Naive thymus-derived CD8-positive, alpha-beta T cell (primary cell): ENCODE measurements at regions not wholly inside any gene's neighbourhood (a gene's known extent, or its start where the extent isn't known, plus 50 kb on each side); places are given as distances from the start of the nearest gene placed in this dataset.
"Not testable (repeated sequence)": the region's sequence is repeated elsewhere in the genome, so short reads cannot be mapped to it uniquely, and the experiment has no call there.

Experiments
- ATAC-seq, 2 donors: fragments of 150-1000 bp; cut with Tn5 transposase in 1 of 2; sonication (Bioruptor Pico), chemical (Tn5 transposase) in 1 of 2; 1 replicate in 1 of 2; 2 replicates in 1 of 2; pipeline ENCODE4 v1.10.0; 2021; ENCODE audit warnings: mild to moderate bottlenecking in 2 of 2, moderate library complexity in 2 of 2
- POLR2A ChIA-PET: fragments of 350-600 bp; sonication (Branson Sonifier 250); formaldehyde crosslinking; loops from one replicate; lab custom pipeline; 2021; ENCODE audit warnings: antibody characterized with exemption; lab: Charles Lee
- DNase-seq, 10 donors: peaks; one replicate each; pipeline versions ENCODE4 v3.0.0 to v3.0.0-alpha.2; 2020 to 2022
- H3K27ac Mint-ChIP-seq, 10 donors: one replicate each; pipeline ENCODE4 v1.8.0; 2020 to 2022; ENCODE audit warnings: mild to moderate bottlenecking in 10 of 10, mixed read lengths in 10 of 10, moderate library complexity in 4 of 10, inconsistent platforms in 1 of 10
- H3K27me3 Mint-ChIP-seq, 5 donors: one replicate each; pipeline ENCODE4 v1.8.0; 2021 to 2022; ENCODE audit warnings: mixed read lengths in 5 of 5
- H3K36me3 Mint-ChIP-seq, 3 donors: one replicate each; pipeline ENCODE4 v1.8.0; 2020 to 2022; ENCODE audit warnings: mixed read lengths in 3 of 3, mild to moderate bottlenecking in 2 of 3, inconsistent platforms in 1 of 3
- H3K4me1 Mint-ChIP-seq, 4 donors: one replicate each; pipeline ENCODE4 v1.8.0; 2021 to 2022; ENCODE audit warnings: mixed read lengths in 4 of 4
- H3K4me3 Mint-ChIP-seq, 10 donors: one replicate each; pipeline ENCODE4 v1.8.0; 2020 to 2022; ENCODE audit warnings: mild to moderate bottlenecking in 10 of 10, mixed read lengths in 10 of 10, moderate library complexity in 6 of 10, inconsistent platforms in 1 of 10
- H3K9me3 Mint-ChIP-seq, 9 donors: one replicate each; pipeline ENCODE4 v1.8.0; 2020 to 2022; ENCODE audit warnings: mixed read lengths in 9 of 9, mild to moderate bottlenecking in 3 of 9, inconsistent platforms in 1 of 9, moderate library complexity in 1 of 9

DNA sequence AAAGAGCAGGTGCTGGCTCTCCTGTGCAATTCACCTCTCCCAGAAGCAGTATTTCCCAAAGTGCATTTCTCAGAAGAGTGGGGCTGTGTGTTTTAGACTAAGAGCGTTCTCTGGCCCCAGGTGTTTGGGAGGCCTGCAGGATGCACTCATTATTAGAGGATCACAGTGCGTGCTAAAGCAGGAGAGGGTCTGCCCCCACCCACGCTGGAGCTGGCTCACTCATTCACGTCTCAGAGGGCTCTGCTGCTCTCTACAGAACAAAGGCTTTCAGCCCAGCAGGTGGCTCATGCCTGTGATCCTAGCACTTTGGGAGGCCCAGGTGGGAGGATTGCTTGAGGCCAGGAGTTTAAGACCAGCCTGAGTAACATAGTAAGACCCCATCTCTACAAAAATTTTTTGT, 756.7 kb downstream of the UQCRFS1 start:
- ATAC-seq (no peak), DNase-seq (no peak)
- Mint-ChIP-seq H3K36me3 (no peaks in the 10 kb centered on the region), H3K9me3 (peaks cover 0 to 3% (median 0%) of the 10 kb centered on the region in 9 donors), H3K27ac (no peak overlapping the region), H3K4me3 (no peak overlapping the region), H3K27me3 (peaks cover 0 to 8% (median 0%) of the 10 kb centered on the region in 5 donors), H3K4me1 (peaks cover 0 to 7% (median 3%) of the 10 kb centered on the region in 4 donors)
- POLR2A ChIA-PET, result no interaction called here

DNA sequence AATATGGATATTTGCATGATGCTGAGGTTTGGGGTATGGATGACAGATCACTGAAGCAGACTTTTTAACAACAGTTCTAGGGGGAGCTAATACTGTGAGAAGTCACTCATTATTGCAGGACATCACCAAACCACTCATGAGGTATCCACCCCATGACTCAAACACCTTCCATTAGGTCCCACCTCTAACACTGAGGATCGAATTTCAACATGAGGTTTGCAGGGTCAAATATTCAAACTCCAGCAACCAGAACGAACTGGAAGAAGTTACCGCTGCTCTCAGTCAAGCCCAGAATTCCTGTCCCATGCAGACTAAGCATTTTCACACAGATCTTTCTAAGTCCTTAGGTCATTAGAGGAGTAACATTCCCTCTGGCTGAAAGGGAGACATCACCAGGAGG, 758.9 kb downstream of the UQCRFS1 start:
- peaks cover 0 to 8% (median 0%) of the 10 kb centered on the region in 5 donors for H3K27me3 Mint-ChIP-seq
- H3K9me3 Mint-ChIP-seq, result peaks cover 0 to 3% (median 0%) of the 10 kb centered on the region in 9 donors
- DNase-seq, result no peak
- H3K27ac Mint-ChIP-seq, result no peak overlapping the region
- H3K36me3 Mint-ChIP-seq, result no peaks in the 10 kb centered on the region
- H3K4me3 Mint-ChIP-seq, result no peak overlapping the region
- no peak for ATAC-seq
- H3K4me1 Mint-ChIP-seq, result no peaks in the 10 kb centered on the region
- POLR2A ChIA-PET, result no interaction called here

DNA sequence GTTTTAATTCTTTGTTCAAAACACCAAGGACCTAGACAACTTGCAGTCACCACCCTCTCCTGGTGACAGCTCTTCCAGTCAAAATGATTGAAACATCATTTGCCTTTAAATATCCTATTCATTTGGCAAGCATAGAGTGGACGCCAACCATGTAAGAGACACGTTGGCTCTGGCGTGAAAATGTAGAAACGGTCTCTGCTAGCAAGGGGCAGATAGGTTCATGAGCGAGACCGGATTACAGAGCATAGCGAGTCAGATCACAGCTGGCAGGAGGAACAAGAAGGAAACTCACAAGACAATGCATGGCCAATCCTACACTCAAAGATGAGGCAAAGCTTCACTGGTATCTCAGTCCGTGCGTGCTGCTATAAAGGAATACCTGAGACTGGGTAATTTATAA, 759.5 kb downstream of the UQCRFS1 start:
- H3K4me1 Mint-ChIP-seq, result no peaks in the 10 kb centered on the region
- no peak for ATAC-seq
- peaks cover 0 to 7% (median 0%) of the 10 kb centered on the region in 5 donors for H3K27me3 Mint-ChIP-seq
- H3K27ac Mint-ChIP-seq, result no peak overlapping the region
- H3K4me3 Mint-ChIP-seq, result no peak overlapping the region
- no peak for DNase-seq
- POLR2A ChIA-PET, result no interaction called here
- H3K9me3 Mint-ChIP-seq, result peaks cover 0 to 3% (median 0%) of the 10 kb centered on the region in 9 donors
- H3K36me3 Mint-ChIP-seq, result no peaks in the 10 kb centered on the region

DNA sequence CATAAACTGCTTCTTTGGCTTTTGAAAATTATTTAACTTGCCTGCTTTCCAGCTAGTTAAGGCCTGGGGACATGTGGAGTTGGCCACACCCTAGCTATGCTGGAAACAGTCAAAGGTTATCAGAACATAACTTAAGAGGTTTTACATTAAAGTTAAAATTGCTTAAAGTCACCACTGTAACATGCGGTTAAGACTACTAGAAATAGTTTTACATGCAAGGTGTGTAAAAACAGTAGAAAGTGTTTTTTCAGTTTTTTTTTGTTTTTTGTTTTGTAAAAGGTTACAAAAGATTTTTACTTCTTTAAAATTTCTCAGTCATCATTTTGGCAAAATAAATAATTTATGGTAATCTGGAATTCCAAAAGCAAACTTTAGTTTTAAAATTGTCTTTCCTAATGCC, 763.1 kb downstream of the UQCRFS1 start:
- Mint-ChIP-seq H3K36me3 (no peaks in the 10 kb centered on the region), H3K27ac (no peak overlapping the region), H3K4me3 (no peak overlapping the region), H3K27me3 (peaks cover 0 to 4% (median 0%) of the 10 kb centered on the region in 5 donors), H3K9me3 (peaks cover 0 to 9% (median 0%) of the 10 kb centered on the region in 9 donors), H3K4me1 (no peaks in the 10 kb centered on the region)
- ATAC-seq, result no peak
- no peak for DNase-seq
- POLR2A ChIA-PET, result no interaction called here

DNA sequence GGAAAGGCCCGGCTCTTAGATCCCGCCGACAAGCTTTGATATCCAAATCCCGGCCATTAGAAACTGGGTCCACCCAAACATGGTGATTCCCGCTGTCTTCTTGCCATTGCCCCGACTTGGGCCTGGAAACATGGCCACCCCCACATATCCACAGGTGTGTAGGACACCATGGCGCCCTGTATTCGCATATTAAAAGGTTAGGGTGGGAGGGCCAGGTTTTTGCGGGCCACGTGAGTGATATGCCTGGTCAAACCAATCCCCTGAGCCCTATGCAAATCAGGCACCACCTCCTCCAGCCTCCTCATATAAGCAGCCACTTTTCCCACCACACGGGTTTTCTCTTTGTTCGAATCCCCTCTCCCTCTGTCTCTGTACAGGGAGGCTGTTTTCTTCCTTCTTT, 766.4 kb downstream of the UQCRFS1 start:
- Mint-ChIP-seq H3K4me1 (peaks cover 0 to 2% (median 0%) of the 10 kb centered on the region in 4 donors), H3K4me3 (no peak overlapping the region), H3K27ac (no peak overlapping the region), H3K9me3 (peaks cover 0 to 9% (median 0%) of the 10 kb centered on the region in 9 donors), H3K27me3 (peaks cover 0 to 3% (median 0%) of the 10 kb centered on the region in 5 donors), H3K36me3 (no peaks in the 10 kb centered on the region)
- POLR2A ChIA-PET, result no interaction called here
- no peak for ATAC-seq
- no peak for DNase-seq

DNA sequence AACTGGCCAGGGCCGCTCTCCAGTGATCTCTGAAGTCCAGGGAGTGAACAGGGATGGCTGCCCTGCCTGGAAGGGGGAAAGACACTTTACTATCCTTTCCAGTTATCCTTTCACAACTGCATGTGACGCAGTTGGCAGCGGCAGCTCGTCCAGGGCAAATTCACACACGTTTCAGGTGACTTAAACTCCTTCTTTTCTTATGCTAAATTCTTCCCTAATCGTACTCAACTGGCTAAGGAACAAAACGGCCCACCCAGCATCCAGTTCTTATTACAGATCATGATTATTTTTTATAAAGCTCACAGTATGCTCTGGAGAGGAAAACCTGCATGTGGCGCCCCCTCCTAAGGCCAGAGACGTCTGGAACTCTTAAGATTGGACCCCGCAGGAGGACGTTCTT, 767.1 kb downstream of the UQCRFS1 start:
- H3K36me3 Mint-ChIP-seq, result no peaks in the 10 kb centered on the region
- ATAC-seq, result no peak

DNA sequence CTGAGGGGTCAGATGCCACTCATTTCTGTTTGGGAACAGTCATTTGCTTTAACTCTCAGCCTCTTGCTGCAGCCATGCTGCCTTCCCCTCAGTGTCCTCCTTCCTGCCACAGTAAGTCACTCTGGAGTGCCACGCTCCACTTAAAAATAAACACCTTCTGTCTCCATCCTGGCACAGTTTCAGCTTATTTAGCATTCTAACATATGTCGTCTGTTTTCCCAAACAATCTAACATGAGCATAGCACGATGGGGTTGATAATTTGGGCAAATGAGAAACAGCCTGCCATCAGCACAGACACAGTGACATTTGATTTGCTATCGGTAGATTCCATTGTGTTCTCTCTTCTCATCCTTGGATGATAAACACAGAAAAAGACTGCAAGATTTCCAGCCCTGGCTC, 768.6 kb downstream of the UQCRFS1 start:
- POLR2A ChIA-PET, result no interaction called here
- Mint-ChIP-seq H3K27ac (no peak overlapping the region), H3K4me3 (no peak overlapping the region), H3K4me1 (peaks cover 0 to 2% (median 0%) of the 10 kb centered on the region in 4 donors), H3K9me3 (peaks cover 0 to 9% (median 0%) of the 10 kb centered on the region in 9 donors), H3K36me3 (no peaks in the 10 kb centered on the region), H3K27me3 (peaks cover 0 to 3% (median 0%) of the 10 kb centered on the region in 5 donors)
- DNase-seq, result no peak
- no peak for ATAC-seq

More for the DNA sequence above, 767.1 kb downstream of the UQCRFS1 start:
- H3K4me1 Mint-ChIP-seq, result peaks cover 0 to 2% (median 0%) of the 10 kb centered on the region in 4 donors
- H3K27me3 Mint-ChIP-seq, result peaks cover 0 to 3% (median 0%) of the 10 kb centered on the region in 5 donors
- peaks cover 0 to 9% (median 0%) of the 10 kb centered on the region in 9 donors for H3K9me3 Mint-ChIP-seq
- DNase-seq, result no peak
- POLR2A ChIA-PET, result no interaction called here
- H3K4me3 Mint-ChIP-seq, result no peak overlapping the region
- no peak overlapping the region for H3K27ac Mint-ChIP-seq

DNA sequence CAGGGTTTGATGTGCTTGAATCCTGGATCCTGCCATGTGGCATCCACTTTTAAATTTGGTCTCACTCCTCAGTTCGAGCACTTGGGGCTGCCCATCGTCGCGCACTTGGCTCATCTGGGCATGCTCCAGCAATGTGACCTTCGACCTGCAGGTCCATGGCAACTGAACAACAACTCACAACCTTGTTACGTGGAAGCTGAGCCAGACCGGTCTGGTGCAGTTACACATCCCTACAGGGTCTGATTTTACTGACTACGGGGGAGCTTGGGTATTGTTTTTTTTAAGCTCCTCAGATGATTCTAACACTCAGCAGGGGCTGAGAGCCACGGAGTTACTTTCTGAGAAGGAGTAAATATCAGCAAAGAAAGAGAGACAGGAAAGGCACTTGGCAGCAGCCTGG, 769.6 kb downstream of the UQCRFS1 start:
- ATAC-seq (no peak), DNase-seq (no peak)
- Mint-ChIP-seq H3K4me1 (peaks cover 0 to 2% (median 0%) of the 10 kb centered on the region in 4 donors), H3K4me3 (no peak overlapping the region), H3K9me3 (peaks cover 0 to 9% (median 0%) of the 10 kb centered on the region in 9 donors), H3K27me3 (peaks cover 0 to 3% (median 0%) of the 10 kb centered on the region in 5 donors), H3K27ac (no peak overlapping the region), H3K36me3 (no peaks in the 10 kb centered on the region)
- POLR2A ChIA-PET, result no interaction called here

DNA sequence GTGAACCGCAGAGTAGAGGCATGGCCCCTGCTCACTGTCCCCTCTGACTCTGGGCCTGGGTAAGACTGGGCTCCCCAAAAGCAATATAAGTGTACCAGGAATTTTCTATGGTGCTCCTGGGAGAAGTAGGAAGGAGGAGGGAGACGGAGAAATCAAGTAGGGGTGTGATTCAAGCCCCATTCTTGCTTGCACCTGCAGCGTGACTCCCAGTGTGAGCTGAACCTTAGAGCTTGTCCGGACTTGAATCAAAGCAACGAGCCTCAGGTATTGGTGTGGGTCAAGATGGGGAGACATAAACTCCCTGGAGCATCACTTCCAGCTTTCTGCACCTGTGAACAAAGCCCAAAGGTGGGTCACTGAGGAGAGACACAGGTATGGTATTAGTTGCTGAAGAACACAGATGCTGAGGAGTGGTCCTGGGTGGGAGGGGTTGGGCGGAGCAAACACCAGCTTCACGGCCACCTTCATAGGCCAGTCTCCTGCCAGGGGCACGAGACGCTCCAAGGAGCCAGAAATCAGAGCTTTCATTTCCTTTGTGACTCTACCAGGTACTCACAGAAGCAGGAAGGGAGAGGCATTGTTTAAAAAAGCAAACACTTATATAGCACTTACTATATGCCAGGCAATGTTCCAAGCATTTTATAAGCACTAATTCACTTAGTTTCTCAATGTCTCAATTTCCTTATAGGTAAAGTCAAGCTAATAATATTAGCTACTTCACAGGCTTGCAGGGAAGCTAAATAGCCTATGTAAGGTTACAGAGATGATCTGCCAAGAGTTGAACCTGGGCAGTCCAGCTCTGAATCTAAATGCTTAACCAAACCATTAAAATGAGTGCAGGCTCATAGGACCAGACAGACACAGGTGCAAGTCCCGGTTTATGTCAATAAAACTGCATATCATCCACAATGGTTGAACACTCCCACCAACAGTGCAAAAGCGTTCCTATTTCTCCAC, 775.3 kb downstream of the UQCRFS1 start:
- Mint-ChIP-seq H3K9me3 (peaks cover 0 to 21% (median 3%) of the 10 kb centered on the region in 9 donors), H3K36me3 (no peaks in the 10 kb centered on the region), H3K4me1 (peaks cover 0 to 33% (median 0%) of the 10 kb centered on the region in 4 donors), H3K27me3 (peaks cover 0 to 24% (median 0%) of the 10 kb centered on the region in 5 donors), H3K4me3 (no peak overlapping the region), H3K27ac (peak overlapping the region in 1 of 10 donors; percentile 20)
- ATAC-seq (no peak), DNase-seq (no peak)
- POLR2A ChIA-PET, result no interaction called here

DNA sequence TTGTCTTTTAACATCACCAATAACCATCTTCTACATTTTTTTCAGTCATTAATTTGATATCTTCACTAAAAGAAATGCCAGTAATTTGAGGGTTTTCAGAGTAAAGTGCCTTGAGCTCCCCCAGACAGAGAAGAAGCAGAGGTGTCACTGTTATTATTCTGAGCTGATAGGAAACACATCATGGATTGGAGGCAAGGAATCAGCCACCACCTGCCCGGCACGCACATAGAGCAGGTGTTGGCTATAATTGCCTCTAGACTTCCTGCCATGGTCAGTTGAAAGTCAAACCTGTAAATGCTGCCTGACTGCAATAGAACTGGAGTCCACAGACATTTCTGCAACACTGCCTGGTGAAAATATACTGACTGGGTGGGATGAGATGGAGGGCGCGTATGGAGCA, 776.6 kb downstream of the UQCRFS1 start:
- H3K27ac Mint-ChIP-seq, result peak overlapping the region in 4 of 10 donors; percentile 11 to 53 (median 30)

DNA sequence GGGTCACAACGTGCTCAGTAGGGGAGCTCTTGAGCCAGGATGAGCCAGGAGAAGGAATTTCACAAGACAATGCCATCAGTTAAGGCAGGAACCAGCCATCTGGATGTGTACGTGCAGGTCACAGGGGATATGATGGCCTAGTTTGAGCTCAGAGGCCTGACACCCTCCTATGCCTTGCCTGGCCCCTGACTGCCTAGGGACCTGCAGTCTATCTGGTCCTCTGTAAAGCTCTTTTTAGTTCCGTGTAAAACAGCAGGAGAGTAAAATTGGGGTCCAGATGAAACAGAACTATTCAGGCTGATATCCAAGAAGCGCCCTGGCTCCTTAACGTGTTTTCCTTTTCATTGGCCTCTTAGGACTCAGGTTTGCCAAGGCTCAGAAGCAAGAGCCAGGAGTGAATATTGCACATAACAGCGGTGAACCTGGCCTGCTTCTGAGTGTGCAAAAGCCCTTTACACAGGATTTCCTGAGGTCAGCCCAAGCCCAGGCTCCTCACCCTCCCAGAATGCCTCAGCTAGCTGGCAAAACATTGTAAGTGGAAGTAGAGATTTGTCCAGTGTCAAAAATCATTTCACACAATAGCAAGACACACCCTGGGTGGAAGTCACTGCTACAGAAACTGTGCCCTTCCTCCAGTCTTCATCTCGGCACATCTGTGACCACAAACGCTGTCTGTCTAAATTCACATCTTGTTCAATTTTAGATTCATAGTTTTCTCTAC, 777.2 kb downstream of the UQCRFS1 start:
- no peaks in the 10 kb centered on the region for H3K36me3 Mint-ChIP-seq
- H3K9me3 Mint-ChIP-seq, result peaks cover 0 to 24% (median 10%) of the 10 kb centered on the region in 9 donors
- peaks cover 0 to 32% (median 0%) of the 10 kb centered on the region in 4 donors for H3K4me1 Mint-ChIP-seq
- peaks cover 0 to 30% (median 0%) of the 10 kb centered on the region in 5 donors for H3K27me3 Mint-ChIP-seq
- H3K27ac Mint-ChIP-seq, result peak overlapping the region in 4 of 10 donors; percentile 22 to 81 (median 45)
- DNase-seq, result peak in 1 of 10 donors; percentile 5
- POLR2A ChIA-PET, result no interaction called here
- H3K4me3 Mint-ChIP-seq, result peak overlapping the region in 2 of 10 donors; percentile 4 to 11
- ATAC-seq, result no peak

More for the DNA sequence above, 776.6 kb downstream of the UQCRFS1 start:
- ATAC-seq (no peak), DNase-seq (no peak)
- Mint-ChIP-seq H3K36me3 (no peaks in the 10 kb centered on the region), H3K4me1 (peaks cover 0 to 32% (median 0%) of the 10 kb centered on the region in 4 donors), H3K4me3 (peak overlapping the region in 1 of 10 donors; percentile 4), H3K9me3 (peaks cover 0 to 24% (median 10%) of the 10 kb centered on the region in 9 donors), H3K27me3 (peaks cover 0 to 30% (median 0%) of the 10 kb centered on the region in 5 donors)
- POLR2A ChIA-PET, result no interaction called here

DNA sequence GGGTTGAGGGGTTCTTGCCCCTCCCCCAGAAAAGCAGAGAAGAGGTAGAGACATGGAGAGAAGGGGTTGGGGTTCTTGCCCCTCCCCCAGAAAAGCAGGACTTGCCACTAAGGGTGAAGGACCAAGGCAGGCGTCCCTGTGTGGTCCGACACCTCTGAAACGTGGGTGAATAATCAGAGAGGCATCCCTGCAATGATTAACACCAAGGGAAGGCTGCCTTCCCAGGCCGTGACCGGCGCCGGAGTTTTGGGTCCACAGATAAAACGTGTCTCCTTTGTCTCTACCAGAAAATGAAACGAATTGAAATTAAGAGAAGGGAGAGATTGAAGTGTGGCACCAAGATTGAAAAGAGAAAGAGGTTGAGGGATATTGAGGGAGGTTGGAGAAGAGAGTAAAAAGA, 778.2 kb downstream of the UQCRFS1 start:
- peak overlapping the region in 1 of 10 donors; percentile 81 for H3K27ac Mint-ChIP-seq
- H3K4me3 Mint-ChIP-seq, result not testable (repeated sequence)

More for the DNA sequence above, 778.2 kb downstream of the UQCRFS1 start:
- H3K36me3 Mint-ChIP-seq, DNase-seq, POLR2A ChIA-PET, ATAC-seq: not testable (repeated sequence)
- peaks cover 0 to 32% (median 0%) of the 10 kb centered on the region in 4 donors for H3K4me1 Mint-ChIP-seq
- H3K27me3 Mint-ChIP-seq, result peaks cover 0 to 30% (median 0%) of the 10 kb centered on the region in 5 donors
- peaks cover 0 to 24% (median 10%) of the 10 kb centered on the region in 9 donors for H3K9me3 Mint-ChIP-seq
